ENCODE measurements at regions not wholly inside any gene's neighbourhood (a gene's known extent, or its start where the extent isn't known, plus 50 kb on each side); places are given as distances from the start of the nearest gene placed in this dataset.

GRCh38 chr1:2896824-2897223, 95.3 kb upstream of the TTC34 start:
- TF ChIP-seq JUN (IDR thresholded peaks at IDR 0.05) (no peak), ZFP36 (IDR thresholded peaks at IDR 0.05; ENCODE audit: borderline replicate concordance, partially characterized antibody) (no peak)
- TF ChIP-seq, protein P1, sequence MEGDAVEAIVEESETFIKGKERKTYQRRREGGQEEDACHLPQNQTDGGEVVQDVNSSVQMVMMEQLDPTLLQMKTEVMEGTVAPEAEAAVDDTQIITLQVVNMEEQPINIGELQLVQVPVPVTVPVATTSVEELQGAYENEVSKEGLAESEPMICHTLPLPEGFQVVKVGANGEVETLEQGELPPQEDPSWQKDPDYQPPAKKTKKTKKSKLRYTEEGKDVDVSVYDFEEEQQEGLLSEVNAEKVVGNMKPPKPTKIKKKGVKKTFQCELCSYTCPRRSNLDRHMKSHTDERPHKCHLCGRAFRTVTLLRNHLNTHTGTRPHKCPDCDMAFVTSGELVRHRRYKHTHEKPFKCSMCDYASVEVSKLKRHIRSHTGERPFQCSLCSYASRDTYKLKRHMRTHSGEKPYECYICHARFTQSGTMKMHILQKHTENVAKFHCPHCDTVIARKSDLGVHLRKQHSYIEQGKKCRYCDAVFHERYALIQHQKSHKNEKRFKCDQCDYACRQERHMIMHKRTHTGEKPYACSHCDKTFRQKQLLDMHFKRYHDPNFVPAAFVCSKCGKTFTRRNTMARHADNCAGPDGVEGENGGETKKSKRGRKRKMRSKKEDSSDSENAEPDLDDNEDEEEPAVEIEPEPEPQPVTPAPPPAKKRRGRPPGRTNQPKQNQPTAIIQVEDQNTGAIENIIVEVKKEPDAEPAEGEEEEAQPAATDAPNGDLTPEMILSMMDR (IDR thresholded peaks at IDR 0.05): no peak

All from A549 (cell line).